IMR-90 (cell line): ENCODE measurements at regions not wholly inside any gene's neighbourhood (a gene's known extent, or its start where the extent isn't known, plus 50 kb on each side); places are given as distances from the start of the nearest gene placed in this dataset.

ENCODE experiments used
- ATAC-seq: fragments of 200-7000 bp; cut with Tn5 transposase; 2 replicates; pipeline ENCODE4 v1.9.1; 2020; ENCODE audit warnings: low read depth, mild to moderate bottlenecking, moderate library complexity
- BruUV-seq: library from RNA; stranded (reverse); fragments of 400-500 nt; replicated peaks from 2 replicates; lab custom pipeline; 2021; lab: Mats Ljungman, UMichigan
- CTCF ChIA-PET: fragments of 300-600 bp; formaldehyde crosslinking; extraction: SDS; loops from one replicate; lab custom pipeline; 2021; ENCODE audit warnings: antibody characterized with exemption; lab: Yijun Ruan, JAX
- POLR2A ChIA-PET: fragments of 300-600 bp; sonication (Branson Sonifier 250); formaldehyde crosslinking; loops from one replicate; lab custom pipeline; 2022; ENCODE audit warnings: antibody characterized with exemption; ENCODE audit not compliant: unreplicated experiment; lab: Charles Lee
- DNase-seq: peaks from one replicate; pipeline ENCODE4 v3.0.0; 2013
- H2AFZ ChIP-seq: replicated peaks from 2 replicates; pipeline ENCODE3; 2013; ENCODE audit warnings: low read length, mild to moderate bottlenecking; ENCODE audit not compliant: poor library complexity
- H2AK5ac ChIP-seq: 2 replicates; pipeline ENCODE4 v1.6.1; 2013; ENCODE audit warnings: low read depth, low read length, inconsistent platforms
- H2AK9ac ChIP-seq: replicated peaks from 2 replicates; pipeline ENCODE3; 2013; ENCODE audit warnings: mild to moderate bottlenecking, low read depth, low read length, moderate library complexity; ENCODE audit not compliant: poor library complexity
- H2BK120ac ChIP-seq: 2 replicates; pipeline ENCODE4 v1.6.1; 2013; ENCODE audit warnings: low read depth, low read length, inconsistent platforms
- H2BK15ac ChIP-seq: 3 replicates; pipeline ENCODE4 v1.6.1; 2013; ENCODE audit warnings: low read depth, low read length, inconsistent platforms
- H2BK20ac ChIP-seq: 2 replicates; pipeline ENCODE4 v1.6.1; 2013; ENCODE audit warnings: low read depth, mild to moderate bottlenecking, inconsistent platforms, low read length, moderate library complexity
- H2BK5ac ChIP-seq: 2 replicates; pipeline ENCODE4 v1.6.1; 2013; ENCODE audit warnings: mild to moderate bottlenecking, low read depth, low read length, inconsistent platforms; ENCODE audit not compliant: poor library complexity, severe bottlenecking
- H3K14ac ChIP-seq: replicated peaks from 2 replicates; pipeline ENCODE4 v1.6.1; 2013; ENCODE audit warnings: low read depth, low read length, inconsistent platforms
- H3K18ac ChIP-seq: 2 replicates; pipeline ENCODE4 v1.6.1; 2013; ENCODE audit warnings: low read depth, low read length, control low read depth
- H3K23ac ChIP-seq: 2 replicates; pipeline ENCODE4 v1.6.1; 2013; ENCODE audit warnings: low read depth, low read length, inconsistent platforms
- H3K27ac ChIP-seq: 2 replicates; pipeline ENCODE4 v1.5.1; 2013; ENCODE audit warnings: mild to moderate bottlenecking, control low read depth, low read length; ENCODE audit not compliant: insufficient read depth
- H3K27me3 ChIP-seq: 2 replicates; pipeline ENCODE4 v1.6.1; 2013; ENCODE audit warnings: low read length; ENCODE audit not compliant: control insufficient read depth, insufficient read depth
- H3K36me3 ChIP-seq: 2 replicates; pipeline ENCODE4 v1.6.1; 2013; ENCODE audit warnings: low read length, mixed read lengths; ENCODE audit not compliant: control insufficient read depth, insufficient read depth
- H3K4ac ChIP-seq: 2 replicates; pipeline ENCODE4 v1.6.1; 2013; ENCODE audit warnings: low read depth, low read length, inconsistent platforms
- H3K4me1 ChIP-seq: 2 replicates; pipeline ENCODE4 v1.6.1; 2013; ENCODE audit warnings: low read length, mixed read lengths; ENCODE audit not compliant: control insufficient read depth, insufficient read depth
- H3K4me2 ChIP-seq: 2 replicates; pipeline ENCODE4 v1.6.1; 2013; ENCODE audit warnings: low read depth, mild to moderate bottlenecking, control low read depth, low read length, moderate library complexity
- H3K4me3 ChIP-seq: 2 replicates; pipeline ENCODE4 v1.5.1; 2013; ENCODE audit warnings: low read depth, mild to moderate bottlenecking, control low read depth, low read length, moderate library complexity; ENCODE audit not compliant: insufficient read depth
- H3K56ac ChIP-seq: 2 replicates; pipeline ENCODE4 v1.6.1; 2013; ENCODE audit warnings: low read length, inconsistent platforms; ENCODE audit not compliant: insufficient read depth; ENCODE audit errors: extremely low read depth
- H3K79me1 ChIP-seq, 2 experiments: 2 replicates each; pipeline ENCODE4 v1.6.1; 2013; ENCODE audit warnings: low read length in 2 of 2, inconsistent platforms in 1 of 2, low read depth in 1 of 2
- H3K9ac ChIP-seq: 2 replicates; pipeline ENCODE4 v1.6.1; 2013; ENCODE audit warnings: low read depth, low read length, control low read depth
- H3K9me1 ChIP-seq: 2 replicates; pipeline ENCODE4 v1.6.1; 2013; ENCODE audit warnings: low read length, inconsistent platforms; ENCODE audit not compliant: insufficient read depth
- H3K9me3 ChIP-seq: 2 replicates; pipeline ENCODE4 v1.6.1; 2013; ENCODE audit warnings: low read length; ENCODE audit not compliant: control insufficient read depth, insufficient read depth
- H4K20me1 ChIP-seq: 2 replicates; pipeline ENCODE4 v1.6.1; 2013; ENCODE audit warnings: low read length, inconsistent platforms; ENCODE audit not compliant: insufficient read depth
- H4K5ac ChIP-seq: 2 replicates; pipeline ENCODE4 v1.6.1; 2013; ENCODE audit warnings: mild to moderate bottlenecking, low read depth, low read length, control low read depth
- H4K8ac ChIP-seq, 2 experiments: 2 replicates each; pipeline ENCODE4 v1.6.1; 2013; ENCODE audit warnings: low read depth in 2 of 2, low read length in 2 of 2, control low read depth in 1 of 2, inconsistent platforms in 1 of 2
- H4K91ac ChIP-seq: 2 replicates; pipeline ENCODE4 v1.6.1; 2013; ENCODE audit warnings: low read depth, low read length, inconsistent platforms; ENCODE audit not compliant: insufficient read depth
- BHLHE40 ChIP-seq: fragments of 150-350 bp; IDR thresholded peaks from 2 replicates; pipeline ENCODE4 v1.6.1; 2016; ENCODE audit warnings: mild to moderate bottlenecking, low read depth, low read length
- CEBPB ChIP-seq: IDR thresholded peaks from 2 replicates; pipeline ENCODE4 v1.6.1; 2012; ENCODE audit warnings: low read depth, low read length, improper control_type of control experiment
- CHD1 ChIP-seq: IDR thresholded peaks from 2 replicates; pipeline ENCODE4 v1.6.1; 2012; ENCODE audit warnings: low read depth, low read length, improper control_type of control experiment
- FOS ChIP-seq: fragments of 150-350 bp; IDR thresholded peaks from 2 replicates; pipeline ENCODE4 v1.6.1; 2016; ENCODE audit warnings: low read depth, low read length
- MAFK ChIP-seq: IDR thresholded peaks from 2 replicates; pipeline ENCODE4 v1.6.1; 2012; ENCODE audit warnings: low read depth, low read length, improper control_type of control experiment
- MAZ ChIP-seq: IDR thresholded peaks from 2 replicates; pipeline ENCODE4 v1.6.1; 2012; ENCODE audit warnings: low read depth, mild to moderate bottlenecking, low read length, improper control_type of control experiment, moderate library complexity, borderline replicate concordance
- MXI1 ChIP-seq: IDR thresholded peaks from 2 replicates; pipeline ENCODE4 v1.6.1; 2012; ENCODE audit warnings: low read depth, mild to moderate bottlenecking, low read length, moderate library complexity, borderline replicate concordance
- NFE2L2 ChIP-seq: fragments of 150-350 bp; IDR thresholded peaks from 2 replicates; pipeline ENCODE4 v1.6.1; 2016; ENCODE audit warnings: low read depth, mild to moderate bottlenecking, low read length
- POLR2A ChIP-seq: IDR thresholded peaks from 2 replicates; pipeline ENCODE4 v1.6.1; 2012; ENCODE audit warnings: mild to moderate bottlenecking, low read depth, low read length
- RCOR1 ChIP-seq: IDR thresholded peaks from 2 replicates; pipeline ENCODE4 v1.6.1; 2012; ENCODE audit warnings: mild to moderate bottlenecking, low read length, improper control_type of control experiment; ENCODE audit not compliant: insufficient replicate concordance
- SMC3 ChIP-seq: fragments of 150-350 bp; IDR thresholded peaks from 2 replicates; pipeline ENCODE4 v1.6.1; 2016; ENCODE audit warnings: low read depth, mild to moderate bottlenecking, antibody characterized with exemption, low read length, moderate library complexity
- WGBS, 2 experiments: methylation state at CpG; one replicate each; pipeline versions ENCODE4 v1.1.5 to v1.1.7; 2013; ENCODE audit warnings: missing lambda C conversion rate in 2 of 2; ENCODE audit not compliant: insufficient read length in 1 of 2; ENCODE audit errors: extremely low coverage in 2 of 2; 5-methylcytosine and 5-hydroxymethylcytosine counted together
- dilution Hi-C: fragments of 300-500 bp; cut with HindIII; formaldehyde crosslinking; loops from one replicate; pipeline ENCODE4 v1.14.3; 2018; ENCODE audit warnings: low sequenced_read_pairs; ENCODE audit not compliant: unreplicated experiment
- in situ Hi-C: fragments of 300-500 bp; cut with MboI; formaldehyde crosslinking; loops from 3 replicates; pipeline ENCODE4 v1.14.3; 2019; ENCODE audit warnings: low sequenced_read_pairs, inconsistent platforms, mixed read lengths
- intact Hi-C: fragments of 100-400 bp; cut with micrococcal nuclease; formaldehyde crosslinking; loops from 2 replicates; pipeline ENCODE4 v1.10.0; 2022
- TF ChIP-seq, protein P1 (sequence below): conservative IDR thresholded peaks from 2 replicates; pipeline ENCODE4 v1.5.1; 2012; ENCODE audit warnings: mild to moderate bottlenecking, low read depth, low read length, improper control_type of control experiment
- TF ChIP-seq, protein P2 (sequence below): fragments of 150-350 bp; IDR thresholded peaks from 2 replicates; pipeline ENCODE4 v1.6.1; 2016; ENCODE audit warnings: low read depth, mild to moderate bottlenecking, low read length, moderate library complexity, borderline replicate concordance

GRCh38 chr4:126593626-126594025 is 1039.1 kb upstream of the INTU start:
- ChIA-PET POLR2A (no interaction called here), CTCF (no interaction called here)
- WGBS, 2 experiments, result no CpG with 5 or more reads among the region's 2 CpGs
- Histone ChIP-seq H3K27me3 (no peaks in the 10 kb centered on the region), H3K56ac (no peak overlapping the region), H3K27ac (no peak overlapping the region), H2BK20ac (no peak overlapping the region), H3K4me1 (peaks cover 3% of the 10 kb centered on the region), H3K4ac (no peak overlapping the region), H3K9ac (no peak overlapping the region), H3K9me1 (no peaks in the 10 kb centered on the region), H2AK9ac (no peak overlapping the region), H2AFZ (no peak overlapping the region), H3K18ac (no peak overlapping the region), H3K4me3 (no peak overlapping the region), H2AK5ac (no peak overlapping the region), H3K4me2 (no peak overlapping the region), H4K8ac (no peak overlapping the region), H3K23ac (no peak overlapping the region), H3K36me3 (no peaks in the 10 kb centered on the region), H4K5ac (no peak overlapping the region), H2BK5ac (no peak overlapping the region), H4K20me1 (no peaks in the 10 kb centered on the region), H3K14ac (no peak overlapping the region), H2BK120ac (no peak overlapping the region), H4K91ac (no peak overlapping the region), H3K79me1 (no peaks in the 10 kb centered on the region), H2BK15ac (no peak overlapping the region), H3K9me3 (no peaks in the 10 kb centered on the region)
- ATAC-seq (no peak), DNase-seq (no peak)
- in situ Hi-C loops, result no loop called here
- no peak for TF ChIP-seq CEBPB
- TF ChIP-seq FOS, result no peak
- no peak for TF ChIP-seq POLR2A
- TF ChIP-seq NFE2L2, result no peak
- no peak for TF ChIP-seq CHD1
- TF ChIP-seq MXI1, result no peak
- TF ChIP-seq SMC3, result no peak
- no peak for TF ChIP-seq RCOR1
- TF ChIP-seq MAFK, result no peak
- no peak for TF ChIP-seq BHLHE40
- TF ChIP-seq, protein P1, sequence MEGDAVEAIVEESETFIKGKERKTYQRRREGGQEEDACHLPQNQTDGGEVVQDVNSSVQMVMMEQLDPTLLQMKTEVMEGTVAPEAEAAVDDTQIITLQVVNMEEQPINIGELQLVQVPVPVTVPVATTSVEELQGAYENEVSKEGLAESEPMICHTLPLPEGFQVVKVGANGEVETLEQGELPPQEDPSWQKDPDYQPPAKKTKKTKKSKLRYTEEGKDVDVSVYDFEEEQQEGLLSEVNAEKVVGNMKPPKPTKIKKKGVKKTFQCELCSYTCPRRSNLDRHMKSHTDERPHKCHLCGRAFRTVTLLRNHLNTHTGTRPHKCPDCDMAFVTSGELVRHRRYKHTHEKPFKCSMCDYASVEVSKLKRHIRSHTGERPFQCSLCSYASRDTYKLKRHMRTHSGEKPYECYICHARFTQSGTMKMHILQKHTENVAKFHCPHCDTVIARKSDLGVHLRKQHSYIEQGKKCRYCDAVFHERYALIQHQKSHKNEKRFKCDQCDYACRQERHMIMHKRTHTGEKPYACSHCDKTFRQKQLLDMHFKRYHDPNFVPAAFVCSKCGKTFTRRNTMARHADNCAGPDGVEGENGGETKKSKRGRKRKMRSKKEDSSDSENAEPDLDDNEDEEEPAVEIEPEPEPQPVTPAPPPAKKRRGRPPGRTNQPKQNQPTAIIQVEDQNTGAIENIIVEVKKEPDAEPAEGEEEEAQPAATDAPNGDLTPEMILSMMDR, result no peak
- TF ChIP-seq MAZ, result no peak
- TF ChIP-seq, protein P2, sequence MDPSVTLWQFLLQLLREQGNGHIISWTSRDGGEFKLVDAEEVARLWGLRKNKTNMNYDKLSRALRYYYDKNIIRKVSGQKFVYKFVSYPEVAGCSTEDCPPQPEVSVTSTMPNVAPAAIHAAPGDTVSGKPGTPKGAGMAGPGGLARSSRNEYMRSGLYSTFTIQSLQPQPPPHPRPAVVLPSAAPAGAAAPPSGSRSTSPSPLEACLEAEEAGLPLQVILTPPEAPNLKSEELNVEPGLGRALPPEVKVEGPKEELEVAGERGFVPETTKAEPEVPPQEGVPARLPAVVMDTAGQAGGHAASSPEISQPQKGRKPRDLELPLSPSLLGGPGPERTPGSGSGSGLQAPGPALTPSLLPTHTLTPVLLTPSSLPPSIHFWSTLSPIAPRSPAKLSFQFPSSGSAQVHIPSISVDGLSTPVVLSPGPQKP, result no peak
- no TSS peak for BruUV-seq
- intact Hi-C loops, result no loop called here
- dilution Hi-C loops, result no loop called here
